ENCODE measurements at regions not wholly inside any gene's neighbourhood (a gene's known extent, or its start where the extent isn't known, plus 50 kb on each side); places are given as distances from the start of the nearest gene placed in this dataset.
A peak's percentile ranks its signal among the peaks of the same experiment; 100 is the strongest.

GRCh38 chr5:87899208-87899661 lies 369.4 kb downstream of the TMEM161B start:
- peak; percentile 46 for DNase-seq (ENCODE audit: low spot score)
- in situ Hi-C loops (cut with HindIII; ENCODE audit: low sequenced_read_pairs): no loop called here

- no peak for DNase-seq (ENCODE audit: low spot score)
- in situ Hi-C loops (cut with HindIII; ENCODE audit: low sequenced_read_pairs): no loop called here
Measured at GRCh38 chr5:87898574-87898973, 370.1 kb downstream of the TMEM161B start.

- in situ Hi-C loops (cut with HindIII; ENCODE audit: low sequenced_read_pairs): no loop called here
- DNase-seq (ENCODE audit: low spot score): no peak
Measured at GRCh38 chr5:87888139-87888538, 380.5 kb downstream of the TMEM161B start.

GRCh38 chr5:87887247-87887646 lies 381.4 kb downstream of the TMEM161B start:
- no peak for DNase-seq (ENCODE audit: low spot score)
- in situ Hi-C loops (cut with HindIII; ENCODE audit: low sequenced_read_pairs): no loop called here

GRCh38 chr5:87886164-87886563 lies 382.5 kb downstream of the TMEM161B start:
- no peak for DNase-seq (ENCODE audit: low spot score)
- in situ Hi-C loops (cut with HindIII; ENCODE audit: low sequenced_read_pairs): no loop called here

GRCh38 chr5:87885758-87886157 lies 382.9 kb downstream of the TMEM161B start:
- DNase-seq (ENCODE audit: low spot score): no peak

DNA sequence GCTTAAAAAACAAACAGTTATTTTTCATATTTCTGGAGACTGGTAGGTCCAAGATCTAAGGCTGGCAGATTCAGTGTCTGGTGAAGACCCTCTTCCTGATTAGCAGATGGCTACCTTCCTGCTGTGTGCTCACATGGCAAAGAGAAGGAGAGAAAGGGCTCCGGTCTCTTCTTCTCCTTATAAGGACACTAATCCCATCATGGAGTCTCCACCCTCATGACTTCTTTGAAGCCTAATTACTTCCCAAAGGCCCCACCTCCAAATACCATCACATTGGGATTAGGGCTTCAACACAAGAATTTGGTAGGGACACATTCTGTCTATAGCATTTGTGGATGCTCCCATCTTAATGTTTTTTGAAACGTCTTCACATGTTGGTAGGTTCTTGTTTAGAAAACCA lies 391.1 kb downstream of the TMEM161B start:
- no peak for DNase-seq (ENCODE audit: low spot score)
- in situ Hi-C loops (cut with HindIII; ENCODE audit: low sequenced_read_pairs): no loop called here

More at GRCh38 chr5:87885758-87886157, 382.9 kb downstream of the TMEM161B start:
- in situ Hi-C loops (cut with HindIII; ENCODE audit: low sequenced_read_pairs): no loop called here

GRCh38 chr5:87877023-87877422 lies 391.6 kb downstream of the TMEM161B start:
- no peak for DNase-seq (ENCODE audit: low spot score)
- in situ Hi-C loops (cut with HindIII; ENCODE audit: low sequenced_read_pairs): no loop called here

- in situ Hi-C loops (cut with HindIII; ENCODE audit: low sequenced_read_pairs): no loop called here
- DNase-seq (ENCODE audit: low spot score): no peak
Measured at GRCh38 chr5:87876616-87877015, 392.0 kb downstream of the TMEM161B start.

DNA sequence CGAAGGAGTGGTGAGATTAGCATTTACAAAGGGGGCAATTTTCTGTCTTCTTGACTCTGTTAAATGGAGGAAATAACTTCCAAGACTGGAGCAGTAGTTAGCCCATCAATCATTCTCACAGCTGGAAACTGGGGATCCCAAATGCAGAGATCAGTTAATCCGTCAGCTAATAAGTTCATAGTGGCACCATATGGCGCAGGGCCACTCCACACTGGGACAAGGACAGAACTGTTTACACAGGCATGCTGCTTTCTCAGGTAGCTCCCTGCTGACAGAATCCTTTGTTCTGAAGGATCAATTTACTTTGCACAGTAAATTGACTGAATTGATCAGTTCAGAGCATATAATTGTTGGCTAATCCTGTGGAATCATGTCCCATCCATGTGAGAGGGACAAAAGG lies 395.7 kb downstream of the TMEM161B start:
- no peak for DNase-seq (ENCODE audit: low spot score)
- in situ Hi-C loops (cut with HindIII; ENCODE audit: low sequenced_read_pairs): no loop called here

GRCh38 chr5:87868792-87869191 lies 399.9 kb downstream of the TMEM161B start:
- in situ Hi-C loops (cut with HindIII; ENCODE audit: low sequenced_read_pairs): no loop called here
- DNase-seq (ENCODE audit: low spot score): no peak

- DNase-seq (ENCODE audit: low spot score): no peak
- in situ Hi-C loops (cut with HindIII; ENCODE audit: low sequenced_read_pairs): no loop called here
Measured at GRCh38 chr5:87867281-87867680, 401.4 kb downstream of the TMEM161B start.

DNA sequence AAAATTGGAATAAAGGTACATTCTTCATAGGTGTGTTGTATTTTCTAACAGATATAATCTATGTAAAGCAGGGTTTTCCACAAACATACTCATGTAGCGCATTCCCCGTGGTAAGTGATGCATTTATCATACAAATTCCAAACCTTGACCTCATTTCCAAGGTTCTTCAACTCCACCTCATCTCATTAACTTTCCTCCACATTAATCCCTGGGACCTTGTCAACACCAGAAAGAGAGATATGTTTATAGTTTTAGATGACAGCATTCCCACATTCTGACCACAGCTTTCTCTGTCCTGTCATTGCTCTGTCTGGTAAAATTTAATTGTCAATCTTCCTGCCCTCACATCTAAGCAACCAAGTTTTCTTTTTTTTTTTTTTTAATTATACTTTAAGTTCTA lies 415.1 kb downstream of the TMEM161B start:
- in situ Hi-C loops (cut with HindIII; ENCODE audit: low sequenced_read_pairs): no loop called here

DNA sequence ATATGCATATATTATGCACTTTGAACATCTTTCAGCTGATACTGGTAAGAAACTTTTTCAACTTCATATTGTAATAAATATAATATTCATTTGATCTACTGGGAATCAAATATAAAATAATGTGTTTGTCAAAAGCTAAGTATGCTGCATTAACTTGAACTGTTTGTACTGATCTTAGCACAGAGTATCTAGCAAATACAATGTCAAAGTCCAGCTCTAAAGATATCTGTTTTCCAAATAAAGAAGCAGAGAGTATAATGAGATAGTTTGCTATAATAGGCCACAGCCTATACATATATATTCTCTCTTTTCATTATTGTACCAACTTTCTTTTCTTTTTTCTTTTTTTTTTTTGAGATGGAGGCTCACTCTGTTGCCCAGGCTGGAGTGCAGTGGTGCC lies 417.0 kb downstream of the TMEM161B start:
- in situ Hi-C loops (cut with HindIII; ENCODE audit: low sequenced_read_pairs): no loop called here
- DNase-seq (ENCODE audit: low spot score): no peak

More for the DNA sequence above, 415.1 kb downstream of the TMEM161B start:
- no peak for DNase-seq (ENCODE audit: low spot score)

GRCh38 chr5:87850843-87851242 lies 417.8 kb downstream of the TMEM161B start:
- no peak for DNase-seq (ENCODE audit: low spot score)
- in situ Hi-C loops (cut with HindIII; ENCODE audit: low sequenced_read_pairs): no loop called here

DNA sequence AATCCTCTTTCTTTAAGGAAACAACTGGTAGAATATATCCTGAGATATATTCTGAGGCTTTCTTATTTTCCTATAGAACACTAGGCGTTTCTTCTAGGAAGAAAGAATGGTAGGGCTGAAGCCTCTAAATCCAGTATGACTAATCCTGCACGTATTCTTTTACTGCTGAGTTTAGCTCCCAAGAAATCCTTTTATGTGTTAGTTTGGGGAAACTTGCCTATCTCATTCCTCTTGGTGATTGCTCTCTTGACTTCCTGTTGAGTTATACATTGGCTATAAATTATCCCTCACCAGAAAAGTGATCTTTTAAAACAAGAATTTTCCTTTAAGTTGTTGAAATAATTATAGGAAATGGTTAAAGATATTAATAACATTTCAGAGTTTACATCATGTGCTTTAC lies 422.9 kb downstream of the TMEM161B start:
- in situ Hi-C loops (cut with HindIII; ENCODE audit: low sequenced_read_pairs): no loop called here
- DNase-seq (ENCODE audit: low spot score): no peak

- in situ Hi-C loops (cut with HindIII; ENCODE audit: low sequenced_read_pairs): no loop called here
- DNase-seq (ENCODE audit: low spot score): no peak
Measured at GRCh38 chr5:87844866-87845265, 423.8 kb downstream of the TMEM161B start.

- in situ Hi-C loops (cut with HindIII; ENCODE audit: low sequenced_read_pairs): no loop called here
- DNase-seq (ENCODE audit: low spot score): peak; percentile 10
Measured at GRCh38 chr5:87844449-87844848, 424.2 kb downstream of the TMEM161B start.

GRCh38 chr5:87836696-87837095 lies 424.0 kb upstream of the CCNH start:
- in situ Hi-C loops (cut with HindIII; ENCODE audit: low sequenced_read_pairs): no loop called here
- DNase-seq (ENCODE audit: low spot score): no peak

GRCh38 chr5:87831499-87831898 lies 418.8 kb upstream of the CCNH start:
- no peak for DNase-seq (ENCODE audit: low spot score)
- in situ Hi-C loops (cut with HindIII; ENCODE audit: low sequenced_read_pairs): no loop called here

DNA sequence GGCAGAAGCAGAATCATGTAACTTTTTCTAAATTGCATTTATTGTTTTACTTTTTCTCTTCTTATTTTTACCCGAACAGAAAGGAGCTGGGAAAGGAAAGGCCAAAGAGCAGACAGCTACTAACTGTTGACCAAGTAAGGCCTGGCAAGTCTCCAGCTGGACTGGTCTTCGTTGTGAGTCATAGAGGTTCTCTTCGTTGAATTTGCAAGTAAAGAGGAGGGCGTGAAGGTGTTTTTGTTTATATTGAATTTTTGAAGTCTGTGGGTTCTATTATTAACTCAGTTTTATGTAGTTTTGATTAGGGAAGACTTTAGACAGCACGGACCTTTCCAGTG lies 416.5 kb upstream of the CCNH start:
- in situ Hi-C loops (cut with HindIII; ENCODE audit: low sequenced_read_pairs): no loop called here
- DNase-seq (ENCODE audit: low spot score): no peak

- no peak for DNase-seq (ENCODE audit: low spot score)
- in situ Hi-C loops (cut with HindIII; ENCODE audit: low sequenced_read_pairs): no loop called here
Measured at GRCh38 chr5:87828545-87829216, 416.0 kb upstream of the CCNH start.

All from G401 (cell line).